ENCODE measurements at regions not wholly inside any gene's neighbourhood (a gene's known extent, or its start where the extent isn't known, plus 50 kb on each side); places are given as distances from the start of the nearest gene placed in this dataset.

- TF ChIP-seq CTCF (IDR thresholded peaks at IDR 0.05) (peak; percentile 69 to 93 (median 88)), POLR2A (IDR thresholded peaks at IDR 0.05) (no peak)
Measured at GRCh38 chr1:67535474-67535873, 105.3 kb upstream of the SERBP1 start.

Measured in heart left ventricle (tissue), 13 donors.